GM23338 (cell line): ENCODE measurements at regions not wholly inside any gene's neighbourhood (a gene's known extent, or its start where the extent isn't known, plus 50 kb on each side); places are given as distances from the start of the nearest gene placed in this dataset.

Experiments used
- ATAC-seq: fragments of 200-7000 bp; cut with Tn5 transposase; 3 replicates; pipeline ENCODE4 v1.9.1; 2020
- DNase-seq: peaks from one replicate; pipeline ENCODE4 v3.0.0-alpha.2; 2015; ENCODE audit warnings: low spot score
- H2AFZ ChIP-seq: fragments of 200-600 bp; sonication (generic); 2 replicates; pipeline ENCODE4 v1.8.0; 2016; ENCODE audit warnings: antibody characterized with exemption, mild to moderate bottlenecking, moderate library complexity
- H3F3A ChIP-seq: fragments of 200-600 bp; sonication (generic); replicated peaks from 2 replicates; pipeline ENCODE4 v1.8.0; 2017; ENCODE audit warnings: antibody characterized with exemption, mixed run types, low read depth
- H3K27ac ChIP-seq: fragments of 200-600 bp; sonication (generic); 2 replicates; pipeline ENCODE4 v1.6.1; 2016; ENCODE audit warnings: low read depth
- H3K27me3 ChIP-seq: fragments of 200-600 bp; sonication (generic); 2 replicates; pipeline ENCODE4 v1.8.0; 2016; ENCODE audit warnings: mild to moderate bottlenecking, mixed run types, moderate library complexity; ENCODE audit not compliant: insufficient read depth
- H3K36me3 ChIP-seq: fragments of 200-600 bp; sonication (generic); 2 replicates; pipeline ENCODE4 v1.8.0; 2016; ENCODE audit warnings: mild to moderate bottlenecking; ENCODE audit not compliant: insufficient read depth
- H3K4me1 ChIP-seq: fragments of 200-600 bp; sonication (generic); 2 replicates; pipeline ENCODE4 v1.8.0; 2016; ENCODE audit warnings: mild to moderate bottlenecking, moderate library complexity; ENCODE audit not compliant: insufficient read depth
- H3K4me2 ChIP-seq: fragments of 200-600 bp; sonication (generic); 2 replicates; pipeline ENCODE4 v1.7.1; 2017; ENCODE audit warnings: mixed run types
- H3K4me3 ChIP-seq: fragments of 200-600 bp; sonication (generic); 2 replicates; pipeline ENCODE4 v1.6.1; 2016; ENCODE audit warnings: mixed run types
- H3K79me2 ChIP-seq: fragments of 200-600 bp; sonication (generic); replicated peaks from 2 replicates; pipeline ENCODE4 v1.8.0; 2017; ENCODE audit warnings: mild to moderate bottlenecking; ENCODE audit not compliant: insufficient read depth
- H3K9me2 ChIP-seq: fragments of 200-600 bp; sonication (generic); 2 replicates; pipeline ENCODE4 v1.8.0; 2017; ENCODE audit not compliant: insufficient read depth
- H4K20me1 ChIP-seq: fragments of 200-600 bp; sonication (generic); replicated peaks from 2 replicates; pipeline ENCODE4 v1.8.0; 2017; ENCODE audit warnings: mild to moderate bottlenecking; ENCODE audit not compliant: insufficient read depth
- H3K27ac Mint-ChIP-seq: 2 replicates; pipeline ENCODE4 v1.8.0; 2020; ENCODE audit warnings: inconsistent platforms, mild to moderate bottlenecking, moderate library complexity, mixed read lengths
- H3K27me3 Mint-ChIP-seq: 3 replicates; pipeline ENCODE4 v1.8.0; 2022; ENCODE audit warnings: low read depth, mild to moderate bottlenecking, moderate library complexity, mixed read lengths, inconsistent platforms; ENCODE audit not compliant: insufficient read depth, poor library complexity
- H3K36me3 Mint-ChIP-seq: 3 replicates; pipeline ENCODE4 v1.8.0; 2021; ENCODE audit warnings: low read depth, mild to moderate bottlenecking, inconsistent platforms, moderate library complexity, mixed read lengths
- H3K4me1 Mint-ChIP-seq: 3 replicates; pipeline ENCODE4 v1.8.0; 2020; ENCODE audit warnings: mild to moderate bottlenecking, inconsistent platforms, mixed read lengths
- H3K4me3 Mint-ChIP-seq: 3 replicates; pipeline ENCODE4 v1.8.0; 2021; ENCODE audit warnings: moderate library complexity, mild to moderate bottlenecking, inconsistent platforms, mixed read lengths
- H3K9me3 Mint-ChIP-seq: 3 replicates; pipeline ENCODE4 v1.8.0; 2020; ENCODE audit warnings: moderate library complexity, mild to moderate bottlenecking, inconsistent platforms, mixed read lengths
- ETS1 ChIP-seq: IDR thresholded peaks from 2 replicates; pipeline ENCODE4 v1.6.1; 2016; ENCODE audit warnings: antibody characterized with exemption
- EZH2 ChIP-seq: fragments of 200-600 bp; sonication (generic); IDR thresholded peaks from one replicate; pipeline ENCODE4 v1.8.0; 2017; ENCODE audit warnings: antibody characterized with exemption, mild to moderate bottlenecking, low read depth; ENCODE audit not compliant: unreplicated experiment
- EZH2phosphoT487 ChIP-seq: fragments of 200-600 bp; sonication (generic); IDR thresholded peaks from one replicate; pipeline ENCODE4 v1.8.1; 2018; ENCODE audit warnings: antibody characterized with exemption; ENCODE audit not compliant: unreplicated experiment
- JUNB ChIP-seq: IDR thresholded peaks from one replicate; pipeline ENCODE4 v1.6.1; 2016; ENCODE audit warnings: antibody characterized with exemption; ENCODE audit not compliant: unreplicated experiment
- POLR2AphosphoS5 ChIP-seq: IDR thresholded peaks from 2 replicates; pipeline ENCODE4 v1.6.1; 2016; ENCODE audit warnings: antibody characterized with exemption, low read depth
- ZNF331 ChIP-seq: fragments of 250-450 bp; sonication (Bioruptor Pico); IDR thresholded peaks from 2 replicates; pipeline ENCODE4 v1.5.0; 2020; ENCODE audit warnings: low read depth, mild to moderate bottlenecking, moderate library complexity
- TF ChIP-seq, protein P1 (sequence below): fragments of 250-450 bp; sonication (Bioruptor Pico); IDR thresholded peaks from 2 replicates; pipeline ENCODE4 v1.5.0; 2020; ENCODE audit warnings: mild to moderate bottlenecking, moderate library complexity

- TF ChIP-seq, protein P1, sequence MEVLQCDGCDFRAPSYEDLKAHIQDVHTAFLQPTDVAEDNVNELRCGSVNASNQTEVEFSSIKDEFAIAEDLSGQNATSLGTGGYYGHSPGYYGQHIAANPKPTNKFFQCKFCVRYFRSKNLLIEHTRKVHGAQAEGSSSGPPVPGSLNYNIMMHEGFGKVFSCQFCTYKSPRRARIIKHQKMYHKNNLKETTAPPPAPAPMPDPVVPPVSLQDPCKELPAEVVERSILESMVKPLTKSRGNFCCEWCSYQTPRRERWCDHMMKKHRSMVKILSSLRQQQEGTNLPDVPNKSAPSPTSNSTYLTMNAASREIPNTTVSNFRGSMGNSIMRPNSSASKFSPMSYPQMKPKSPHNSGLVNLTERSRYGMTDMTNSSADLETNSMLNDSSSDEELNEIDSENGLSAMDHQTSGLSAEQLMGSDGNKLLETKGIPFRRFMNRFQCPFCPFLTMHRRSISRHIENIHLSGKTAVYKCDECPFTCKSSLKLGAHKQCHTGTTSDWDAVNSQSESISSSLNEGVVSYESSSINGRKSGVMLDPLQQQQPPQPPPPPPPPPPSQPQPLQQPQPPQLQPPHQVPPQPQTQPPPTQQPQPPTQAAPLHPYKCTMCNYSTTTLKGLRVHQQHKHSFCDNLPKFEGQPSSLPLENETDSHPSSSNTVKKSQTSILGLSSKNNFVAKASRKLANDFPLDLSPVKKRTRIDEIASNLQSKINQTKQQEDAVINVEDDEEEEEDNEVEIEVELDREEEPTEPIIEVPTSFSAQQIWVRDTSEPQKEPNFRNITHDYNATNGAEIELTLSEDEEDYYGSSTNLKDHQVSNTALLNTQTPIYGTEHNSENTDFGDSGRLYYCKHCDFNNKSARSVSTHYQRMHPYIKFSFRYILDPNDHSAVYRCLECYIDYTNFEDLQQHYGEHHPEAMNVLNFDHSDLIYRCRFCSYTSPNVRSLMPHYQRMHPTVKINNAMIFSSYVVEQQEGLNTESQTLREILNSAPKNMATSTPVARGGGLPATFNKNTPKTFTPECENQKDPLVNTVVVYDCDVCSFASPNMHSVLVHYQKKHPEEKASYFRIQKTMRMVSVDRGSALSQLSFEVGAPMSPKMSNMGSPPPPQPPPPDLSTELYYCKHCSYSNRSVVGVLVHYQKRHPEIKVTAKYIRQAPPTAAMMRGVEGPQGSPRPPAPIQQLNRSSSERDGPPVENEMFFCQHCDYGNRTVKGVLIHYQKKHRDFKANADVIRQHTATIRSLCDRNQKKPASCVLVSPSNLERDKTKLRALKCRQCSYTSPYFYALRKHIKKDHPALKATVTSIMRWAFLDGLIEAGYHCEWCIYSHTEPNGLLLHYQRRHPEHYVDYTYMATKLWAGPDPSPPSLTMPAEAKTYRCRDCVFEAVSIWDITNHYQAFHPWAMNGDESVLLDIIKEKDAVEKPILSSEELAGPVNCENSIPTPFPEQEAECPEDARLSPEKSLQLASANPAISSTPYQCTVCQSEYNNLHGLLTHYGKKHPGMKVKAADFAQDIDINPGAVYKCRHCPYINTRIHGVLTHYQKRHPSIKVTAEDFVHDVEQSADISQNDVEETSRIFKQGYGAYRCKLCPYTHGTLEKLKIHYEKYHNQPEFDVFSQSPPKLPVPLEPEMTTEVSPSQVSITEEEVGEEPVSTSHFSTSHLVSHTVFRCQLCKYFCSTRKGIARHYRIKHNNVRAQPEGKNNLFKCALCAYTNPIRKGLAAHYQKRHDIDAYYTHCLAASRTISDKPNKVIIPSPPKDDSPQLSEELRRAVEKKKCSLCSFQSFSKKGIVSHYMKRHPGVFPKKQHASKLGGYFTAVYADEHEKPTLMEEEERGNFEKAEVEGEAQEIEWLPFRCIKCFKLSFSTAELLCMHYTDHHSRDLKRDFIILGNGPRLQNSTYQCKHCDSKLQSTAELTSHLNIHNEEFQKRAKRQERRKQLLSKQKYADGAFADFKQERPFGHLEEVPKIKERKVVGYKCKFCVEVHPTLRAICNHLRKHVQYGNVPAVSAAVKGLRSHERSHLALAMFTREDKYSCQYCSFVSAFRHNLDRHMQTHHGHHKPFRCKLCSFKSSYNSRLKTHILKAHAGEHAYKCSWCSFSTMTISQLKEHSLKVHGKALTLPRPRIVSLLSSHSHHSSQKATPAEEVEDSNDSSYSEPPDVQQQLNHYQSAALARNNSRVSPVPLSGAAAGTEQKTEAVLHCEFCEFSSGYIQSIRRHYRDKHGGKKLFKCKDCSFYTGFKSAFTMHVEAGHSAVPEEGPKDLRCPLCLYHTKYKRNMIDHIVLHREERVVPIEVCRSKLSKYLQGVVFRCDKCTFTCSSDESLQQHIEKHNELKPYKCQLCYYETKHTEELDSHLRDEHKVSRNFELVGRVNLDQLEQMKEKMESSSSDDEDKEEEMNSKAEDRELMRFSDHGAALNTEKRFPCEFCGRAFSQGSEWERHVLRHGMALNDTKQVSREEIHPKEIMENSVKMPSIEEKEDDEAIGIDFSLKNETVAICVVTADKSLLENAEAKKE (CRISPR knock-in tag), result no peak
Measured at GRCh38 chr3:4033296-4033695, 234.1 kb downstream of the LRRN1 start (continued).

- no peak overlapping the region for H3K4me3 ChIP-seq
- H3K4me1 Mint-ChIP-seq, result no peaks in the 10 kb centered on the region
- H3K4me1 ChIP-seq, result no peaks in the 10 kb centered on the region
- H3K27ac ChIP-seq, result no peak overlapping the region
- DNase-seq (no peak), ATAC-seq (no peak)
- H3K27me3 Mint-ChIP-seq, result peaks cover 4% of the 10 kb centered on the region
- H3K27me3 ChIP-seq, result no peaks in the 10 kb centered on the region
- no peak overlapping the region for H3K4me3 Mint-ChIP-seq
- no peak overlapping the region for H2AFZ ChIP-seq
- H3K36me3 ChIP-seq, result no peaks in the 10 kb centered on the region
- peaks cover 62% of the 10 kb centered on the region for H3K9me3 Mint-ChIP-seq
- H3K4me2 ChIP-seq, result no peak overlapping the region
- H3F3A ChIP-seq, result no peaks in the 10 kb centered on the region
- no peaks in the 10 kb centered on the region for H3K79me2 ChIP-seq
- no peaks in the 10 kb centered on the region; the same call in 2 of the 3 replicates for H3K36me3 Mint-ChIP-seq
- no peaks in the 10 kb centered on the region for H4K20me1 ChIP-seq
- no peaks in the 10 kb centered on the region; the same call in 1 of the 2 replicates for H3K9me2 ChIP-seq
- H3K27ac Mint-ChIP-seq, result no peak overlapping the region
- TF ChIP-seq EZH2phosphoT487, result no peak
- TF ChIP-seq, protein P1 (CRISPR knock-in tag), result no peak
- TF ChIP-seq JUNB, result no peak
- no peak for TF ChIP-seq EZH2
- TF ChIP-seq ETS1, result no peak
- TF ChIP-seq ZNF331 (CRISPR knock-in tag), result no peak
- TF ChIP-seq POLR2AphosphoS5, result no peak
Measured at GRCh38 chr3:4036046-4036445, 236.8 kb downstream of the LRRN1 start.
